Stimulated activated CD4-positive, alpha-beta T cell treated with anti-CD3 and anti-CD28 coated beads, Interleukin-1b, Interleukin-23, amount 100 ng/mL, for 4 hours (primary cell): ENCODE measurements at regions not wholly inside any gene's neighbourhood (a gene's known extent, or its start where the extent isn't known, plus 50 kb on each side); places are given as distances from the start of the nearest gene placed in this dataset.

ENCODE experiments used
- DNase-seq, 2 donors: peaks; one replicate each; pipeline ENCODE4 v3.0.0-alpha.2; 2020; ENCODE audit warnings: low read depth in 2 of 2

DNA sequence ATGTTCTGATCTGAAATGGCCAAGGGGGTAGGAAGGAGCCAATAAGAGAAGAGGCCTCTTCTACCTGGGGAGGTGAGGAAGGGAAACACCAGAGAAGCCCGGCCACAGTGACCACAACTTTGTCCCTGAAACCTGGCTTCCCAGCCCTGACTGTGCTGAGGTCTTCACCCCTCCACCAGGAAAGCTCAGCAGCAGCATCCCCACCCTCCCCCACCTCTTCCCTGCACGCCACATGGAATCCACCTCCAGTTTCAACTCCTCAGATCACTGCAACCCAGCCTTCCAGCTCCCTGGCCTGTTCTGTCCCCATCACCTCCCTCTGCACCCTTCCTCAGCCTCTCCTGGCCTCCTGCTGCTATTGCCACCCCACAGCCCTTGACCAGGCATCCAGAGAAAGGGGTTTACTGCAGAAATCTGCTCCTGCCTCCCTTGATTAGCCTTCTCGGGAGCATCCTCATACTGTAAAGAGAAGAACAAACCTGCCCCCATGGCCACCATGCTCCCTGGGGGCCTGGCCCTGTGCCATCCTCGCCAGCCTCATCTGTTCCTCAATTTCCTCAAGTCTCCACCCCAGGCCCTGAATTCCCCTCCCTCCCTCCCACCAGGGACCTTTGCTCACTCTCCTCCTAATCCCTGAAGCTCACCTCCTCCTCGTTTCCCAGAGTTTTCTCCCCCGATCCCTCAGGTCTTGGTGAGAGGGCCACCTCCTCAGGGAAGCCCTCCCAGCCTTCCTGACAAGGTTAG is 450.9 kb downstream of the MATN1 start:
- no peak for DNase-seq

DNA sequence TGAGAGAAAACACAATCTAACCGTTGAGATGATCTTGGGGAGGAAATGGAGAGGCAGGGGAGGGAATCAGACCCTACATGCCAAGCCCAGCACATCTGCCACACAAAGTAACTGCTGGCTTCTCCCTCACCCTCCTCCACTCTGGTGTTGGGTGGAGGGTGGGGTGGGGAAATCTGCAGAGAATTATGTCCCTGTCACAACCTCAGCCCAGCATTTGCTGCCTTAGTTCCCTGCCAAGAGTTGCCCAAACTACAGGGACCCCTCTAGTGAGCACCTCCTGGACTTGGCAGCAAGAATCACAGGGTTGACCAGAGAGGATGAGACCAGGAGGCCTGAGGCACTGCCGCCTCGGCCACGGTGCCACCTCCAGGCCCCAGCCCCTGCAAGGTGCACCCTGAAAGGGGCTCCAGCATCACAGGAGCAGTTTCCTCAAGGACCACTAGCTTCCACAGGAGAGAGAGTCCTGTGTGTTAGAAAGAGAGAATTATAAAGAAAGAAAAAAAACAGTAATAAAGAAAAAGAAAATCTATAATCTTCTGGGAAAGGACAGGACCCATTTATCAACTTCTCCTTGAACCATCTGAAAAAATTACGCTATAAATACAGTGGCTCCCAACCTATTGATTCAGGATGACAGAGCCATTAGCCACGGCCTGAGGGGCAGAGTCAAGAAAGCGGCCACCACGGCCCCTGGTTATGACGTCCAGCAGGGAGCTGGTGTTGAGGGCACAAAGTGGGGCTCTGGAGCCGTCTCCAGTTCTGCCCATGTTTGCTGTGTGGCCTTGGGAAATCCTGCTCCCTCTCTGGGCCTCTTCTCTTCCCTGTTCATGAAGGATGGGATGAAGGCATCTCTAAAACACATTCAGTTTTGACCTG is 451.7 kb downstream of the MATN1 start:
- no peak for DNase-seq

DNA sequence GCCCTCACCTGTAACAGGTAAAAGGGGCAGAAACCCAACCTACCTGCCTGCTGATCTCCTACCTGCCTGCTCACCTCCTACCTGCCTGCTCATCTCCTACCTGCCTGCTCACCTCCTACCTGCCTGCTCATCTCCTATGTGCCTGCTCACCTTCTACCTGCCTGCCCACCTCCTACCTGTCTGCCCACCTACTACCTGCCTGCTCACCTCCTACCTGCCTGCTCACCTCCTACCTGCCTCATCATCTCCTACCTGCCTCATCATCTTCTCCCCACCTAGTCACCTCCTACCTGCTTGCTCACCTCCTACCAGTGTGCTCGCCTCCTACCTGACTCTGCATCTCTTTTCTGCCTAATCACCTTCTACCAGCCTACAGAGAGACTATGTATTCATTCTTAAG is 452.9 kb downstream of the MATN1 start:
- no peak for DNase-seq

DNA sequence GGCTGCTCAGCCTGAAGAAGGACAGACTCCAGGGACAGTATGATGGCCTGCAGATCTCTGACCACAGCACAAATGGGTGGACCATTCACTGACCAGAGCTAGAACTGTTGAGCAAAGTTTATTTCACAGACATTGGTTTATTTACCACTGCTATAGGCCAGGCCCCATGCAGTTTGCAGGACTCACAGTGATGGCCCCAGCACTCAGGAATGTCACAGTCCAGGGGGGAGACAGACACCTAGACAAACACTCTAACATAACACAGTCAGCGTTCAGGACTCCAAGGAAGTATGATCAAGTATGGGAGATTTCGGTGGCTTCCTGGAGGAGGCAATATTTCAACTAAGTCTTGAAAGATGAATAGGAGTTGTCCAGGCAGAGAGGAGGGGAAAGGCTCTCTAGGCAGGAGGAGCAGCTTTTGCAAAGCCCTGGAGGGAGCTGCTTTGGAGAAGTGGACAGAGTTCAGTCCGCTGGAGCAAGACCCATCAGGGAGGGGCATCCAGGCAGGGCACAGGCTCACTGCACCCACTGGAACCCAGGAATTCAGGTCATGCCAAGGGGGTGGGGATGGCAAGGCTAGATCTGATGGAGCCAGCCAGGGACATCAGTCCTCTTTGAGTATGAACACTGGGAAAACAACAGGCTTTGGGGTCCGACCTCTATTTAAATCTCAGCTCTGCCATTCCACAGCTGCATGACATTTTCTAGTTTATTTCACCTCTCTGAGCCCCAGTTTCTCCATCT is 454.3 kb downstream of the MATN1 start:
- DNase-seq, result no peak

DNA sequence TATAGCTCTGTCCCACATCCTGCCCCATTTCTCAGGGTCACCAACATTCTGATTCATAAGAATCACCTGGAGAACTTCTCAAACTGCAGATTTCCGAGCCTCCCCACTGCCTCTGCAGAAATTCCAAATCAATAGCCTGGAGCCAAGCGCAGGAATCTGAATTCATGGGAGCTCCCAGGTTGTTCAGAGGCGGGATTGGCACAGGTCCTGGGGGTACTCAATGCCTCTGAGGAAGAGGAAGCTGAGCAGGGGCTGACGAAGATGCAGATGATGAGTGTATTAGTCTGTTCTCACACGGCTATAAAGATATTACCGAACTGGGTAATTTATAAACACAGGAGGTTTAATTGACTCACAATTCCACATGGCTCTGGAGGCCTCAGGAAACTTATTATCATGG is 455.5 kb downstream of the MATN1 start:
- no peak for DNase-seq

DNA sequence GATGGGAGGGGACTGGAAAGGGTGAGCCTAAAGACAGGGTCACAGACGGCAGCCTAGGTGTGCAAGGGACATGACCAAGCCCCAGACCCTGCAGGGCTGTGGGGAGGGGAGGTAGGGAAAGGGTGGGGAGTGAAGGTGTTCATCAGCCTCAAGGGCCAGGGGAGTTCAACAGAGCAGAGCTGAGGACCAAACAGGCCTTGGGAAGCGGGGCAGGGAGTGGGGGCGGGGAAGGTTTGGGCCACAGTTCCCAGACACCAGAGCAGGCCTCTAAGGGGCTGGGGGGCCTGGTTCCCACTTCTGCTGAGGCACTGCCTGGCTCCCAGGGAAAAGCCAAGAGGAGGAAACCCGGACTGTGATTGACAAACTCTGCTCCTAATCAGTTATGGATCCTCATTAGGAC is 456.3 kb downstream of the MATN1 start:
- DNase-seq, result no peak

DNA sequence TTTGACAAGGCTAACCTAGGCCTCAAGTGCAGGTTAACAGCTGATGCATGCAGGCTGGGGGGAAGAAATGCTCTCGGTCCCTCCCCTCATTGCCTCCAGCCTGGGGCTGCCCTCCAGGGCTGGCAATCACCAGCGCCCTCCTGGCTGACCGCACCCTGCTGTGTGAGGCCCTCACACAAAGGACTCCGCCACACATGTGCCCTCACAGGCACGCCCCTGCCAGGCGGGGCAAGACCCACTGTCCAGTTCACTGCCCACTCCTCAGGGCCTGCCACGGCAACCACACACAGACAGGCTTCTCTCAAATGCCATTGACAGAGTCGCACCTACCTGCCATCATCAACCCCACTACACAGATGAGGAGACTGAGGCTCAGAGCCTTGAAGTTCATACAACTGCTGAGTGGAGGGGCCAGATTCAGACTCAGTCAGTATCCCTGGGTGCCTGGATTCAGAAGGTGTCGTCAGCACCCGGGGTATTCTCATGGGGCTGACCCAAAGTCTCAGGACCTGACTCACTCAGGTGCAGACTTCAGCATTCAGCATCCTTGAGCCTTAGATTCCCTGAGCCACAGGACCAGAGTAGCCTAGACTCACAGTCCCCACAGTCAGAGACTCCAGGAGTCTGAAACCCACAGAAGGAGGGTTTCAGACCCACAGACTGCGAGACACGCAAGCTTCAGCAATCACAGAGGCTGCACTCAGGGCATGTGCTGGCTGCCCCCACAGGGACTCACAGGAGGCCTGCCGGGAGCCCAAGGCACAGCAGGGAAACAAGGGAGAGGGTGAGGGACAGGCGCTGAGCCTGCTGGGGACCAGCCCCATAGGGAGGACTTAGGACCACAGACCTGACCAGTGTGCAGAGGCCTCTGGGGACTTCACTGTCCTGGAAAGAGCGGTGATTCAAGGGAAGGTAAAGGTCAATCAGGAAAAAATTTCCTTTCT is 458.0 kb downstream of the MATN1 start:
- DNase-seq, result no peak

DNA sequence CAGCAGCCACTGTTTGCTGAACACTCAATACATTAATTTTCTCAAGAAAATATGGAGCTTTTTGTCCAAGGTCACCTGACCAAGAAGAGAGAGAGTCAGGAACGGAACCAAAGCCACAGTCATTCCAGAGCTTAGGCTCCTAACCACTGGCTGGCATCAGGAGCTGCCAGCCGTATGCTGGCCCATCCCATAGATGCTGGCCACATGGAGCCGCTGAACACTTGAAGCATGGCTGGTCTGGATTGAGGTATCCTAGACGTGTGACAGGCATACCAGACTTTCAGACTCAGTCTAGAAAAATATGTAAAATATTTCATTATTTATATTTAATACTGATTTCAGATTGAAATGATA is 458.7 kb downstream of the MATN1 start:
- no peak for DNase-seq

DNA sequence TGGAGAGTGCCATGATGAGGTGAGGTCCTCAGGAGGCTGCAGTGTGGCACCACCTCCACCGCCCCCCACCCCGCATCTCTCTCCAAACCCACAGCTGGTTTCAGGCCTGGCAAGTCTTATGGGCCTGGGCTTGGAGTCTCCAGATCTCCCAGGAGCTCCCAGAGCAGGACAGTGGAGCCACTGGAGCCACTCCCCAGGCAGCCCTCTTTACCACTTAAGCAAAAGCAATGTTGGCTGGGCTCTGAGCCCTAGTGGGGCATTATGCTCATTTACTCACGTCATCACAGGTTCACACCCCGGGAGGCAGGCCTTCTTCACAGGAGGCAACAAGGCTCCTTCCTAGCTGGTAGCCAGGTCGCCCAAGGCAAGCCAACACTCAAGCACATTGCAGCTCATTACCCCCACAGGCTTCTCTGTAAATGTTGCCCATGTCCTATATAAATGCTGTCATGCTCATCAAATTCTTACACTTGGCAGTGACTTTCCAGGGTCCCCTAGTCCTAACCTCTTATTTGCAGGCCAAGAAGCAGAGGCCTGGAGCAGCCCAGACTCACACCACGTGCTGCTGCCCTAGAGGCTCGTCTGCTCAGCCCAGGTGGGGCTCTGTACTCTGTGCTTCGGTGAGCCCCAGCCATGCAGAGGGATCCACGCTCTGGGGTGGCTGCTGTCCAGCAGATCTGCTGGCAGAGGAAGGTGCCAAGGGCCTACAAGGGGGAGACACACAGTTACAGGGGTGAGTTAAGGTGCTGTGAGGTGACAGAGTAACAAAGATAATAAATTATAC is 459.3 kb downstream of the MATN1 start:
- no peak for DNase-seq

DNA sequence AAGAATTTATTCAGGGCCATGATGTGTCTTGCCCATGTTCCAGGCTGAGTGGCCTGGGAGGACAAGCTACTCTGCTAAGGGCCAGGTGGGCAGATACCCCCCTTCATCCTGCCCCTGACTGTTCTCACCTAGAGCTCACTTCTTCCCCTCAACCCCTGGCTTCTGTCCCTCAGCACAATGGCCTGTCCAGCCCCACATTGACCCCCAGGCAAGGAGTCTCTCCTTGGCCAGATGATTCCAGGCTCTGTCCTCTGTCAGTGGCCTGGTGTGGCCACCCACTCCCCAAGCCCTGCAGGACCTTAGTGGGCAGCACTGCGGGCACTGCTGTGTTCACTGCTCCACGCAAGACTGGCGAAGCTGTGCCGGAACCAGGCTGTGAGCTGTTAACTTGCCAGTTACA is 460.0 kb downstream of the MATN1 start:
- DNase-seq, result no peak

DNA sequence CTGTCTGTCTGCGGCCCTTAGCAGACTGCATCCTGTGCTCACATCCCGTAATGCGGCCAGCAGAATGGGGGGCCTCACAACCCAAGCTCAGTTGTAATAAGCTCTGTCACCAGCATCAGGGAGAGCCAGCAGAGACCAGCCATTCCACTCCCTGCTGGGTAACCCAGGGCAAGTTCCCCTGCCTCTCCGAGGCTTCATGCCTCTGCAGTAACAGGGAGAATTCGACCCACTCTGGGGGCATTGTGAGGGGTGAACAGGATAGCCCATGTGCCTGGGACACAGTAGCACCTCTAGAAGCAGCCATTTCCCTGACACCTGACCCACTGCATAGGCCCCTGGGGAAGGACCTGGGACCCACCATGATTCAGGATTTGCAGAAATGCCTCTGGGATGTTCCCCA is 461.2 kb downstream of the MATN1 start:
- no peak for DNase-seq

DNA sequence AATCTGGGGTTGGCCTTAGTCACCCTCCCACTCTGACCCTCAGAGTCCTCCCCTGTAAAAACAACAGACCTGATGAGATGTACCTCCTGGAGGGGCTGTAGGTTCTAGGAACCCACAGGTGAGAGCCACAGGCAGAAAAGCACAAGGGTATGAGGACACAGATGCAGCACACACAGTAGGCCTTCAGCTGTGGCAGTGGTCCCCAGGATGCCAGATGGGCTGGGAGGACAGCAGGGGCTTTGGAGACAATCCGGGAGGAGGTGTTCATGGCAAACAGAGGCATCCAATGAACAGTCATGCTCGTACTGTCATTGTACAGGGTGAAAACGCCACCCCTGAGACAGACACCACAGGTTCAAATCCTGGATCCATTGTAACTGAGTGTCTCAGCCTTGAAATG is 463.1 kb downstream of the MATN1 start:
- no peak for DNase-seq

DNA sequence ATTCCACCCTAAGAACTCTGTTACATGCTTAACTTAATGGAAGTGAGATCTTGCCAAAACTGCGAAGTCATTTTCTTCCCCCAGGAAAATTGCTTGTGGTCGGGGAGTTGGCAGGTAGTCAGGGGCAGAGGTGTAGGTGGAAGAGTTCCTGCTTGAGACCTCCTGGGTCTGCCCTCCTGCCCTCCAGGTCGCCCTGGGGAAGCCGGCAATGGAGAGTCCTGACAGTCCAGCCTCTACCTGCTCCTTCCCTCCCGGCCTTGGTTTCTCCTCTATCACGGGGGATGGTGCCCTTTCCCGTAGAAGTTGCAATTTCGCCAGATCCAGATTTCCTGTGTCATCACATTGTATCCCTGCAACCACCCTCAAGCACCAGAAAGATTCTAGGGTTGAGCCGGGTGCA is 463.8 kb downstream of the MATN1 start:
- DNase-seq, result no peak

DNA sequence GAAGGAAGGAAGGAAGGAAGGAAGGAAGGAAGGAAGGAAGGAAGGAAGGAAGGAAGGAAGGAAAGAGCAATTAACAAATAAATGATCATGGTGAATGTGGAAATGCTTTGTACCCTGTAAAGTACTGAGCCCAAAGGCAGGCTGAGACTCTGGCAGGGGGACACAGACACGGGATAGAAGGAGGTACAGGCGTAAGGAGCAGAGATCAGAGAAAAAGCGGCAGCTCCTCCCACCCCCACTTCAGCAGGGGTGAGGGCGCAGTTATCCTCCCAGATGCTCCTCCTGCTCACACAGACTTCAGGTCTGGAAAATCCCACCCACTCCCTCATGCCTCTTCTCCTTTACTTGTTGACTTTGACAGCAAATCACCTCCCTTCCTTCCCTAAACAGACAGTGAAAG is 464.5 kb downstream of the MATN1 start:
- DNase-seq, result no peak

DNA sequence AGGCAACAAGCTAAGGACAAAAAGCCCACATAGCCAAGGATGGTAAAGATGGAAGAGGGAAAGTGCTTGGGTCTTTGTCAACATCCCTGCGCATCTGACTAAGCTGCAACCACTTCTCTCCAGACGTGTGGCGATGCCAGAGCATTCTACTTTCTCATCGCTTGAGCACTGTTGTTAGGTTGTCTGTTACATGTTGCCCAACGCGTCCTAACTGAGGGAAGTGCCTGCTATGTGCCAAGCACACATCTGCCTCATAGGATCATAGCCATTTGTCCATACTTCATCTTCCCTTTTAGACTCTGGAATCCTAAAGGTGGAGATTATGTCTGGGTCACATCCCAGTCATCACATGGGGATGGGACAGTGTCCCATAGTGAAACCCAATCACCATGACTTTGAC is 464.9 kb downstream of the MATN1 start:
- no peak for DNase-seq

DNA sequence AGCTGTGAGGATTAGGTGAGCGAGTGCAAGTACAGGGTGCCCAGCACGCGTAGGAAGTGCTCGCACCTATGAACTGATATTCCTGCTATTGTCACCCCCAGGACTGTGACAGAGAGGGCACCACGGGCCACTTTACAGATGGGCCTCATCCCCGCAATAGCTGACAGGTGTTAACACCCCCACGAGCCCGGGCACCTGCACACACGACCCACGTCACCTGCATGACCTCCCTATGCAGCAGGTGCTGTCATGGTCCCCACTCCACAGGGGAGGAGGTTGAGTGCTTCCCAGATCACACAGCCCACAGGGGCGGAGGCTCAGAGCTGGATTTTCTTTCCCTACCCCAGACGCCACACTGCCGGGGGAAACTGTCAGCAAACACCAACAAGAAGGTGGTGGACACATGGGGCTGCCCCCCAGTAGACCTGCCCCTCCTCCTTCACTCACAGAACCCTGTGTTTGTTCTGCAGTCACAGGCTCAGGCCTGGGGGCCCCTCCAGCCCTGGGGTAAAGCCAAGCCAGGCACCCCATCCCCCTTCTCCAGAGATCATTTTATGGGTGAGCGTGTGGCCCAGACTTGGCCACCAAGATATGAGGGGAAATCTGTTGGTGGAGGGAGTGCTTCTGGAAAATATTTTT is 465.5 kb downstream of the MATN1 start:
- no peak for DNase-seq

DNA sequence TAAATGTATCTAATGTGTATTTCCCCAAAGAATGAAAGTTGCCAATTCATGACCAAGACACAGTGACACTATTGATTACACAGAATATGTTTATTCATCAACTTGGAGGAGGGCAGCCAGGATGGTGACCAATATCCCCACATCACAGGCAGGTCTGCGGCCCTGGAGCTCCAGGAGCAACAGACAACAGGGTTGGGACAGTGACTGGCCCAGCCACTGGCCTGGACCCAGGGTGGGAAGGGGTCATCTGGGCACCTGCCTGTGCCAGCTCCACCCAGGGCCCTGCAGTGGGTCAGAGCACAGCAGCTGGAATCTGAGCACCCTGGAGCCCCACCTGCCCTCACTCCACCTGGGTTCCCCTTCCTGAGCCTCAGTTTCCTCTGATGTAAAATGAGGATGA is 466.1 kb downstream of the MATN1 start:
- no peak for DNase-seq

DNA sequence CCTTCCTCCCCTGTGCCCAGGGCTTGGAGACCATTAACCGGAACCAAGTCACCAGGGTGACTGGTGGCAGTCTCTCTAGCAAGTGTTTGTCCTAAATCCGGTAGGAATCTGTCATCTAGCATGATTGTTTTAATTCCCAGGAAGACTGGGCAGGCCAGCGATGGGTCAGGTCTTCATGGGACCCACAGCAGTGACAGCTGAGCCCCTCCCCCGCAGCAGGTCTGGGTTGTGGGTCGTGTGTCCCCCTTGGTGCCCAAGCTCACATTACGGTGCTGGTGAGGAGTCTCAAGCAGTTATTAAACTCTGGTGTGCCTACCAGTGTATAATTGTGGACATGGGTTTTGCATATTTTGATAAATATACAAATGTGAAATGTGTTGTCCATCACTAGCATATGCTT is 466.5 kb downstream of the MATN1 start:
- DNase-seq, result no peak

DNA sequence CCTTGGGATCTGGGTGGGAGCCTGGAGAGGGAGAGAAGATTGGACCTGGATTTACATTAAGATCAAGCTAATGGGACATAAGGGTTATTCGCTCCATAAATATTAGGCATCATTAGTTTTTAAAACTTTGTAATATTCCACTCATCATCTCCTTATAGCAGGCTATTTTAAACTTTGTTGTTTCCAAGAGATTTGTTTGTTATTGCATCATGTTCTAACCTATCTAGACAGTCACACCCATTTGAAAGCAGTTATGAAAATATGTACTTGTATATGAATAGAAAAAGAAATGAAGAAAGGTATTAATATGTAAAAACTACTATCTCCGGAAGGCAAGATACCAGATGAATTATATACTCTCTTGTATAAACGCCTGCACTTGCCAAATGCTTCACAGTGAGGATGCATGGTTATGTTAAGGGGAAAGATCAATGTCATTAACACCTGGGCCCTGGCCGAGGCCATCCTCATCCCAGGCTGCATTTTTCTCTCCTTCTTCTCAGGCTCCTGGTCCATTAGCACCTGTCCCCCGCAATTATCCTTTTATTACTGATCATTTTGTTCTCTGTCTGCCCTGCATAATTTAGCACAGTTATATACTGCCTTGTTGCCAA is 468.2 kb downstream of the MATN1 start:
- no peak for DNase-seq
